Parathyroid adenoma (tissue), 2 donors: ENCODE measurements at regions not wholly inside any gene's neighbourhood (a gene's known extent, or its start where the extent isn't known, plus 50 kb on each side); places are given as distances from the start of the nearest gene placed in this dataset.

Experiments
- H2AFZ ChIP-seq: fragments of 300-600 bp; sonication (generic); one replicate; pipeline ENCODE4 v1.7.0; 2017; ENCODE audit warnings: antibody characterized with exemption, mild to moderate bottlenecking
- H3K27ac ChIP-seq: fragments of 300-600 bp; sonication (generic); one replicate; pipeline ENCODE4 v1.7.0; 2017
- H3K27me3 ChIP-seq: fragments of 300-600 bp; sonication (generic); one replicate; pipeline ENCODE4 v1.7.0; 2017; ENCODE audit warnings: low read length; ENCODE audit not compliant: control insufficient read depth, insufficient read depth
- H3K36me3 ChIP-seq: fragments of 300-600 bp; sonication (generic); one replicate; pipeline ENCODE4 v1.7.0; 2017; ENCODE audit warnings: low read length; ENCODE audit not compliant: control insufficient read depth, insufficient read depth
- H3K4me1 ChIP-seq: fragments of 300-600 bp; sonication (generic); one replicate; pipeline ENCODE4 v1.7.0; 2017; ENCODE audit warnings: control low read depth
- H3K4me2 ChIP-seq: fragments of 300-600 bp; sonication (generic); one replicate; pipeline ENCODE4 v1.7.0; 2017; ENCODE audit warnings: low read length
- H3K4me3 ChIP-seq: fragments of 300-600 bp; sonication (generic); one replicate; pipeline ENCODE4 v1.7.0; 2017; ENCODE audit warnings: low read depth, low read length
- H3K79me2 ChIP-seq: fragments of 300-600 bp; sonication (generic); one replicate; pipeline ENCODE4 v1.7.0; 2017; ENCODE audit warnings: control low read depth
- H3K9ac ChIP-seq: fragments of 300-600 bp; sonication (generic); one replicate; pipeline ENCODE4 v1.7.0; 2017; ENCODE audit warnings: mild to moderate bottlenecking
- H3K9me3 ChIP-seq: fragments of 300-600 bp; sonication (generic); one replicate; pipeline ENCODE4 v1.7.0; 2017; ENCODE audit warnings: low read length; ENCODE audit not compliant: control insufficient read depth
- TF ChIP-seq, protein P1 (sequence below): fragments of 300-600 bp; sonication (generic); IDR thresholded peaks from one replicate; pipeline ENCODE4 v1.7.0; 2017; ENCODE audit warnings: antibody characterized with exemption, mild to moderate bottlenecking
- donor health status: primary hyperparathyroidism.

DNA sequence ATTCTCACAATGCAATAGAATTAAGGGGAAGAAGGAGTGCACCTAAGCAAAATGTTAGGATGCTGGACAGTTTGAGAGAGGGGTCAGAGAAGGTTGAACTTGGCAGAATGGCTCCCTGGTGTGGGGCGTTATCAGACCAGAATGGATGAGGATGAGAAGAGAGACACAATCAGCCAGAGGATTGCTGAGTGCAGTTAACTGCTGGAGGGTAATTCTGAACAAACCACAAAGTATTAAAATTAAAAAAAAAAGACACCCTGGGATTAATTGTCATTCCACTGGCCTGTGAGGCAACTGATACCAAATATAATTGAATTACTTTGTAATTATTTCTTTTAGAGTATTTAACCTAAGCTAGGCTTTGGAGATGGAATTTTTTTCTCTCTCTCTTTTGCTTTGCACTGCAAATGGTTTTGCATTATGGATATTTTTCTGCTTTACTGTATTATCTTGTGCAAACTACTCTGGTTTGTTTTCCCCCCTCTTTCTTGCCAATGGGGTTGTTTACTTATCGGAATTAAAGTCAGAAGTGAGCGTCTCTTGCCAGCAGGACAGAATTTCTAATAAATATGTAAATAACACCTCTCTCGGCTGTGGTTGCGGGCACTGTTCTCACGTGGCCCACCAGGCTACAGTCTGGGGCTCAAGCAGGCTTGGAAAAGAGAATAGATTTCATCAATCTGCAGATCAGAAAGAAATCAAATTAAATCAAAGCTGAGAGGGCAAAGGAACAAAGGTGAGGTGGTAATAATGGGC is 572.9 kb upstream of the CAMK1G start:
- Histone ChIP-seq H2AFZ (no peak overlapping the region), H3K4me1 (no peaks in the 10 kb centered on the region), H3K9me3 (no peaks in the 10 kb centered on the region), H3K27me3 (no peaks in the 10 kb centered on the region), H3K27ac (no peak overlapping the region), H3K9ac (no peak overlapping the region), H3K4me3 (no peak overlapping the region), H3K36me3 (no peaks in the 10 kb centered on the region), H3K4me2 (no peak overlapping the region), H3K79me2 (no peaks in the 10 kb centered on the region)
- TF ChIP-seq, protein P1, sequence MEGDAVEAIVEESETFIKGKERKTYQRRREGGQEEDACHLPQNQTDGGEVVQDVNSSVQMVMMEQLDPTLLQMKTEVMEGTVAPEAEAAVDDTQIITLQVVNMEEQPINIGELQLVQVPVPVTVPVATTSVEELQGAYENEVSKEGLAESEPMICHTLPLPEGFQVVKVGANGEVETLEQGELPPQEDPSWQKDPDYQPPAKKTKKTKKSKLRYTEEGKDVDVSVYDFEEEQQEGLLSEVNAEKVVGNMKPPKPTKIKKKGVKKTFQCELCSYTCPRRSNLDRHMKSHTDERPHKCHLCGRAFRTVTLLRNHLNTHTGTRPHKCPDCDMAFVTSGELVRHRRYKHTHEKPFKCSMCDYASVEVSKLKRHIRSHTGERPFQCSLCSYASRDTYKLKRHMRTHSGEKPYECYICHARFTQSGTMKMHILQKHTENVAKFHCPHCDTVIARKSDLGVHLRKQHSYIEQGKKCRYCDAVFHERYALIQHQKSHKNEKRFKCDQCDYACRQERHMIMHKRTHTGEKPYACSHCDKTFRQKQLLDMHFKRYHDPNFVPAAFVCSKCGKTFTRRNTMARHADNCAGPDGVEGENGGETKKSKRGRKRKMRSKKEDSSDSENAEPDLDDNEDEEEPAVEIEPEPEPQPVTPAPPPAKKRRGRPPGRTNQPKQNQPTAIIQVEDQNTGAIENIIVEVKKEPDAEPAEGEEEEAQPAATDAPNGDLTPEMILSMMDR: no peak

DNA sequence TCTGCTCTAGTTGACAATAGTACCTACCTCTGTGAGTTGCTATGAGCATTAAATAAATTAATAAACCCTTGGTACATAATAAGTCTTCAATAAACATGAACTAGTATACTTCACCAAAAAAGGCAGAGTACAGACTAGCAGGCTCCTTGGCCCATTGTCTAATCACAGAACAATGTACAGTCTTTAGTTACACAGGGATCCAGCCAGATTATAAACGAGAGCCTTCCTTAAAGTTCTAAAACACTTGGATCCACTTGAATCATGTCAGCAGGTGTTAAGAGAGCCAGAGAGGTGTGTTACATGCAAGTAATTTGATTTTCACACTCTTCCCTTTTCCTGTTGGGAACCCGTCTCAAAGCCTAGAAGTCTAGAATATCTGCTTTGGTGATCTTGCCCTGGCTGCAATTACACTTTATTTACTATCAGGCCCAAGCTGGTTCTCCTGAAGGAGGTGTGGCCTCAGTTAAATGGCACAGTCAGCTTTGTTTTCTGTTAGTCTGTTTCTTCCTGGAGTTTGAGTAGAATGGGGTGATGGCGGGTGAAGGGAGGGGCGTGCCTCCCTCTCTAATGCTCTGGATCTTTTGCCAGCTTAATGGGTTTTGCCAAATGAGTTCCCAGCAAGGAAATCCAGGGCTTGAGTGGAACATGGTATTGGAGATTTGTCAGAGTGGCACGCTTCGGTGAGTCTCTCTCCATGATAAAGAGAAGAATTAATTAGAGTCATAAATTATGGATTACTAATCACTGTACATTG is 570.9 kb upstream of the CAMK1G start:
- no peaks in the 10 kb centered on the region for H3K9me3 ChIP-seq
- no peaks in the 10 kb centered on the region for H3K79me2 ChIP-seq
- TF ChIP-seq, protein P1: no peak
- no peaks in the 10 kb centered on the region for H3K36me3 ChIP-seq
- H3K4me3 ChIP-seq: no peak overlapping the region
- H3K27ac ChIP-seq: no peak overlapping the region
- H3K27me3 ChIP-seq: no peaks in the 10 kb centered on the region
- H3K4me1 ChIP-seq: no peaks in the 10 kb centered on the region
- no peak overlapping the region for H3K9ac ChIP-seq
- no peak overlapping the region for H3K4me2 ChIP-seq
- H2AFZ ChIP-seq: no peak overlapping the region

DNA sequence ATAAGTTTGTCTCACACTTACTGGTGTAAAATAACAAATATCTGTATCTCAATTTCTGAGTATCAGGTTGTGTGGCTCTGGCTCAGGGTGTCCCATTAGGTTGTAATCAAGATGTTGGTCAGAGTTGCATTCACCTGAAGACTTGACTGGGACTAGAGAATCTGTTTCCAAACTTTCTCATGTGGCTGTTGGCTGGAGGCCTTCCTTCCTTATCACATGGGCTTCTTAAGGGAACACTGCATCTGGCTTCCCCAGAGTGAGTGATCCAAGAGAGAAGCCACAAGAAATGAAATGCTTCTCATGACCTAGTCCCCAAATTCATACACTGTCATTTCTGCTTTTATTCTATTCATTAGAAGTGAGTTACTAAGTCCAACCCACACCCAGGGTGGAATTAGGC is 568.4 kb upstream of the CAMK1G start:
- Histone ChIP-seq H3K36me3 (no peaks in the 10 kb centered on the region), H3K4me1 (no peaks in the 10 kb centered on the region), H3K27me3 (no peaks in the 10 kb centered on the region), H3K9ac (no peak overlapping the region), H3K9me3 (no peaks in the 10 kb centered on the region), H3K79me2 (no peaks in the 10 kb centered on the region), H3K27ac (no peak overlapping the region), H3K4me3 (no peak overlapping the region), H3K4me2 (no peak overlapping the region), H2AFZ (no peak overlapping the region)
- TF ChIP-seq, protein P1: no peak

DNA sequence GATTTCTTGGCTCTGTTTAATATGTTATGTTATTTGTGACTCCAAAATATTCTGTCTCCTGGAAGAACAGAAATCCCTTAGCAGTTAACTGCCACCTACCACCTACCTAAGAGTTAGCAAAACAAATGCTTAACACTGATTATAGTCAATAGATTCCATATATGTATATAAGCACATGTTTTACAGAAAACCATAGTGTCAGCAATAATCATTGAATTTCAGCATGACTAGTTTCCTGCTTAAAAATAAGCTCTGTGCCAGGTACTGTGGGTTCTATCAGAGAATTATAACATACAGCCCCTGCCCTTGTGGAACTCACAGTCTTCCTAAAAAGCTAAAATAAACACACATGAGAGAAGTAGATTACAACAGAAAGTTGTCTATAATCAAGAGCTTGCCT is 561.9 kb upstream of the CAMK1G start:
- Histone ChIP-seq H3K27me3 (no peaks in the 10 kb centered on the region), H3K4me3 (no peak overlapping the region), H2AFZ (no peak overlapping the region), H3K4me1 (no peaks in the 10 kb centered on the region), H3K36me3 (no peaks in the 10 kb centered on the region), H3K27ac (no peak overlapping the region), H3K9me3 (no peaks in the 10 kb centered on the region), H3K79me2 (no peaks in the 10 kb centered on the region), H3K9ac (no peak overlapping the region), H3K4me2 (no peak overlapping the region)
- TF ChIP-seq, protein P1: no peak
